Loucy (cell line): ENCODE measurements at regions not wholly inside any gene's neighbourhood (a gene's known extent, or its start where the extent isn't known, plus 50 kb on each side); places are given as distances from the start of the nearest gene placed in this dataset.

Source experiments
- EZH2phosphoT487 ChIP-seq: fragments of 200-600 bp; IDR thresholded peaks from 2 replicates; pipeline ENCODE4 v1.6.1; 2018; ENCODE audit warnings: antibody characterized with exemption, mild to moderate bottlenecking, moderate library complexity, borderline replicate concordance
- TF ChIP-seq, protein P1 (sequence below): fragments of 200-600 bp; sonication (generic); conservative IDR thresholded peaks from 2 replicates; pipeline ENCODE4 v1.5.1; 2014; ENCODE audit warnings: mild to moderate bottlenecking, antibody characterized with exemption, low read length

DNA sequence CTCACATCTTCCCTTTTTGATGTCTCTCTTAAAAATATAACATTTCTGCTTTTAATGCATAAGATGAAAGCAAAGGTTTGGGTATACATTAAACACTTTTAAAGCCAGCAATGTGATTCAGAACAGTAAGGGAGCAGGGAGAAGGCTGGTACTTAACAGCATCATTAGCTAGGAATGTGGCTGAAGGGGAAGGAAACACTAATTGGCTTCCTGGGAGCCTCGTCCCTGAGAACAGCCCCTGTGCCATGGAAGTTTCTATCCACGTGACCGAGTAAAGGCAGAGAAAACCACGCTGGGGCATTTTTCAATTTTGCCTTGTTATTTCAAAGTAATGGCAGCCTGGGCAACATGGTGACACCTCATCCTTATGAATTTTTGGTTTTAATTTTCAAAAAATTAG is 109.2 kb upstream of the GPC1 start:
- TF ChIP-seq, protein P1, sequence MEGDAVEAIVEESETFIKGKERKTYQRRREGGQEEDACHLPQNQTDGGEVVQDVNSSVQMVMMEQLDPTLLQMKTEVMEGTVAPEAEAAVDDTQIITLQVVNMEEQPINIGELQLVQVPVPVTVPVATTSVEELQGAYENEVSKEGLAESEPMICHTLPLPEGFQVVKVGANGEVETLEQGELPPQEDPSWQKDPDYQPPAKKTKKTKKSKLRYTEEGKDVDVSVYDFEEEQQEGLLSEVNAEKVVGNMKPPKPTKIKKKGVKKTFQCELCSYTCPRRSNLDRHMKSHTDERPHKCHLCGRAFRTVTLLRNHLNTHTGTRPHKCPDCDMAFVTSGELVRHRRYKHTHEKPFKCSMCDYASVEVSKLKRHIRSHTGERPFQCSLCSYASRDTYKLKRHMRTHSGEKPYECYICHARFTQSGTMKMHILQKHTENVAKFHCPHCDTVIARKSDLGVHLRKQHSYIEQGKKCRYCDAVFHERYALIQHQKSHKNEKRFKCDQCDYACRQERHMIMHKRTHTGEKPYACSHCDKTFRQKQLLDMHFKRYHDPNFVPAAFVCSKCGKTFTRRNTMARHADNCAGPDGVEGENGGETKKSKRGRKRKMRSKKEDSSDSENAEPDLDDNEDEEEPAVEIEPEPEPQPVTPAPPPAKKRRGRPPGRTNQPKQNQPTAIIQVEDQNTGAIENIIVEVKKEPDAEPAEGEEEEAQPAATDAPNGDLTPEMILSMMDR = no peak
- TF ChIP-seq EZH2phosphoT487 = no peak
